NOMO-1 treated with DMSO at 0.1 percent for 48 hours (cell line): ENCODE measurements at regions not wholly inside any gene's neighbourhood (a gene's known extent, or its start where the extent isn't known, plus 50 kb on each side); places are given as distances from the start of the nearest gene placed in this dataset.
"Not testable (repeated sequence)": the region's sequence is repeated elsewhere in the genome, so short reads cannot be mapped to it uniquely, and the experiment has no call there.

Experiments used
- DNase-seq: peaks from one replicate; lab custom pipeline; 2025; ENCODE audit not compliant: unreplicated experiment; lab: John Stamatoyannopoulos, UW

DNA sequence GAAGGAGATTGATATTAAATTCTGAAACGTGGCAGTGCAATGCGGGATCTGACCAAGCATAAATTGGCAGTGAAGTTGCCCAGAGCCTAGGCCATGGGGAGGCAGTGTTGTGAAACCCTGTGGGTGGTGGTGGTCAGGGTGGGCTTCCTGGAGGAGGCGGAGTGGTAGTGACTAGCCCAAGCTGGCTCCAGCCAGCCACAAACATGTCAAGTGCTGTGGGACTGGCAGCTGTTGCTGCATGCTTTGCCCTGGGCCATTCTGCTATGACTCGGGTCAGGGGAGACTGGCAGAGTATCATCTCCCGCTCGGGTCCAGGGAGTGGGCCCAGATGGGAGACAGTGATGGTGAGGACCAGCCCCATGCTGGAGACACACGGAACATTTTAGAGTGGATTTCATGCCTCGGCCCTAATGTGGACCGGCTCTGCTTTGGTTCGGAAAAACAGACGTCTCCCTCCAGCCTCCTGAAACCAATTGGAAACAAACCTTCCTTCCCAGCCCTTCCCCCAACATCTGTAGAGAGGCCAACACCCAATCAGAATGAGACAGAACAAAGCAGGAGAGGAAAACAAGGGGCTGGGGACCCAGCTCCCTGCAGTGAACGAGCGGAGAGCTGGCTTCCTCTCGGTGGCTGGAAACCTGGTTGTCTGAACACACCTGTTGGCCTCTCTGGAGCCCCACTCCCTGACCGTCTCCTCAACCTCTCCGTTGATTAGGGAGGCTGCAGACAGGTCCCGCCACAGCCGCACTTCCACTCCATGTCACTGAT, 58.2 kb downstream of the TMEM270 start:
- no peak for DNase-seq

DNA sequence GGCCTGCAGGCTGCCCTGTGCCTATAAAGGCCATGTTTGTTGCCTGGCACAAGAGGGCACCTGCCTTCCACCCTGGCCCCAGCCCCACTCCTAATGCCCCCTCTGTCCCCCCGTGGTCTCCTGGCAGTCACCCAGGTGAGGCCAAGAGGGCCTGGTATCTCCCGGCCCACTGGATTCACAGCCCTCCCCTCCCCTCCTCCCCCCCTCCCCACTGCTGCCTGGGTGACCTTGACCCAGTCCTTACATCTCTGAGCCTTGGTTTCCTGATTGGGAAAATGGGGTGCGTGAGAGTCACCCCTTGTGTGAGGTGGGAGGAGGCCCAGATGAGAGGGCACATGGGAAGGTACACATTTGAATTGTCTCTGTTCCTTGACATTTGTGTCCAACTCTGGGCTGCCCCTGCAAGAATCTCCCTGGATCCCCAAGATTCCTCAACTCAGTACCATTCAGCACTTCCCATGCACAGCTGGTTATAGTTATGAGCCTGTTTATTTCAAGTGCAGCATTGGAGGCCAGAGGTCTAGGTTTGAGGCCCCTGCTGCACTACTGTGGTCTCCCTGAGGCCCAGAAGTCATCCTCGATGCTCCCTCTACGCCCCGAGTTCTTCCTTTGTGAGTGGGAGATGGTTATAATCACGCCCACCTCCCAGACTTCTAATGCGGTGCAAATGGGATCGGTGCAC, 58.9 kb downstream of the TMEM270 start:
- DNase-seq, result no peak

DNA sequence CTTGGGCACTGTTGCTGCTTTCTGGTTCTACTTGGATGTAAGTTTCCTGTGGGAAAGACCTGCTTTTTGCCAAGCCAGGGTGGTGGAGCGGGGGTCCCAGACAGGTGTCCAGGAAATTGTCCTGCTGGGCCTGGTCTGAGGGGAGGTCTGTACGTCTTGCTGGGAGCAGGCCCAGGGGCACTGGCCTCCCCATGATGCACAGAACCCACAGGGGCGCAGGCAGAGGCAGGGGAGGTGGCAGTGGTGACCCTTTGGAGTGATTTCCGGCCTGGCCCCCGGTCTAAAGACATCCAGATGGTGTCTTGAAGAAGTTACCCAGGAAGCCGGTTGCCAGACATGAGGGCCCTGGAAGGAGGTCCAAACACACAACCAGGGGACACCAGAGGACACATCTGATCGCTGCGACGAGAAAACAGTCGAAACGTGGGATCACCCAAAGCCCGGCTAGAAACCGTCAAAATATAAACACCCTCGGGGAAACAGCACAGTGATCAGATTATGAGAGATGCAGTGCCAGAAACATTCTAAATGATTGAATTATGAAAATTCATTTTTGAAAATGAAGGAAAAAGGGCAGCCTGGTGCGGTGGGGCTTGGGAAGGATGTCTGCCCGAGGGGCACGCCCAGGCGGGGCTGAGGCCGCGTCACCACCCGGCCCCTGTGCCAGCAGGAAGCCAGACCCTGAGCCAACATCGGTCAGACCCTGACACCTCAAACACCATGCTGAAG, 59.6 kb downstream of the TMEM270 start:
- no peak for DNase-seq

DNA sequence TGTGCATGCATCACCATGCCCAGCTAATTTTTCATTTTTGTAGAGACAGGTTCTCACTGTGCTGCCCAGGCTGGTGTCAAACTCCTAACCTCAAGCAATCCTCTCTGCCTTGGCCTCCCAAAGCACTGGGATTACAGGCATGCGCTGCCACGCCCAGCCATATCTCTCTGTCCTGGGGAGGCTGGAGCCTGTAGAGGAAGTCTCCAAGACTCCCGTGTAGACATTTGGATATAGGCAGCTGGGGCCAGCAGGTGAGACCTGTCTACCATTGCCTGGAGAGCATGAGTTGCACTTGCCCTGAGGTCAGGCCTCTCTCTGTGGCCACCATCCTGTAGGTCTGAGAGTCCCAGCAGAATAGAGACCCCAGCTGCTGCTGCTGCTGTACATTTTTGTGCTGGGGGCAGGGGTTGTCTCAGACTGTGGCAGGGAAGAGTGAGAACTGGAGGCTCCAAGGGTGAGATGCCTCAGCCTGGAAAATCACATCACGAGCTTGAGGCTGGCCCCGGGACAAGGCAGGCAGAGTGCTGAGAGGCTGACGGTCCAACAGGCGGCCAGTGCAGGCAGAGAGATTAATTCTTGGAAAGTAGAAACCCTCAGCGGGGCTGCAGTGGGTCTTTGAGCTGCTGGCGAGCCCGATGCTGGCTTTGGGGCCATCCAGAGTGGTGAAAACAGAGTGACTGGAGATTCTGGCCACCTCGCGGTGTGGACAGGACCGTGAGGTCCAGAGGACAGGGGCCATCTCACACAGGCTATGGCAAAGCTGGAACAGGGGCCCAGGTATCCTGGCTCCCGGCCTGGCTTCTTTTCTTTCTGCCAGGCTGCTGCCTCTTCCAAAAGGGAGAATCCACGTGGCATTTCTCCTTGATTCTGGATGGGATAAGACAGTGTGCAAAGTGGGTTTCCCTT, 60.9 kb downstream of the TMEM270 start:
- DNase-seq, result no peak

DNA sequence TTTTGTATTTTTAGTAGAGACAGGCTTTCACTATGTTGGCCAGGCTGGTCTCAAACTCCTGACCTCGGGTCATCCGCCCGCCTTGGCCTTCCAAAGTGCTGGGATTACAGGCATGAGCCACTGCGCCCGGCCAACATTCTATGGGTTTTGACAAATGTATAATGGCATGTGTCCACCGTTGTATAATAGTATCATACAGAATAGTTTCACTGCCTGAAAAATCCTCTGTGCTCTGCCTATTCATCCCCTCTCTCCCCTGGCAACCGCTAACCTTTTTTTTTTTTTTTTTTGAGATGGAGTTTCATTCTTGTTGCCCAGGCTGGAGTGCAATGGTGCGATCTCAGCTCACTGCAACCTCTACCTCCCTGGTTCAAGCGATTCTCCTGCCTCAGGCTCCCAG, 67.7 kb downstream of the TMEM270 start:
- not testable (repeated sequence) for DNase-seq

DNA sequence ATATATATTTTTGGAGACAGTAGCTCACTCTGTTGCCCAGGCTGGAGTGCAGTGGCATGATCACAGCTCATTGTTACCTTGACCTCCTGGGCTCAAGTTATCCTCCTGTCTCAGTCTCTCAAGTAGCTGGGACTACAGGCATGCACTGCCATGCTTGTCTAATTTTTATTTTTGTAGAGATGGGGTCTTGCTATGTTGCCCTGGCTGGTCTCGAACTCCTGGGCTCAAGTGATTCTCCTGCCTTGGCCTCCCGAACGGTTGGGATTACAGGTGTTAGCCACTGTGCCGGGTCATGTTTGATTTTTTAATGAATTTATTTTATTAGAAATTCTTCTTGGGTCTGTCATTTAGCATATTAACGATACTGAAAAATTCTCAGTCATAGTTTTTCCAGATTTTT, 70.5 kb downstream of the TMEM270 start:
- DNase-seq, result no peak

DNA sequence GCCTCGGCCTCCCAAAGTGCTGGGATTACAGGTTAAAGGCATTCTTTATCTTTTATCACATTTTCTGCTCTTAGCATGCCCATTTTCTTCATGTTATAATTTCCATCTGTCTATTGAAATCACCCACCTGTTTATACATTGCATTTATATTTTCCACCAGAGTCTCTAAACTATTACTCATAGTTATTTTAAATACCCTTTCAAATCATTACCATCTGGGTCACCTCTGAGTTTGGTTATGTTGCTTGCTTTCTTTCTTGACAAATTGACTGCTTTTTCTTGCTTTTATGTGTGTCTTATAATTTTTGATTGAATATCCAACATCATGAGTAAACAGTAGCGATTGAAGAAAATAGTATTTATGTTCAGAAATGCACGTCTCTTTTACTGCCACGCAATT, 71.4 kb downstream of the TMEM270 start:
- DNase-seq, result no peak

DNA sequence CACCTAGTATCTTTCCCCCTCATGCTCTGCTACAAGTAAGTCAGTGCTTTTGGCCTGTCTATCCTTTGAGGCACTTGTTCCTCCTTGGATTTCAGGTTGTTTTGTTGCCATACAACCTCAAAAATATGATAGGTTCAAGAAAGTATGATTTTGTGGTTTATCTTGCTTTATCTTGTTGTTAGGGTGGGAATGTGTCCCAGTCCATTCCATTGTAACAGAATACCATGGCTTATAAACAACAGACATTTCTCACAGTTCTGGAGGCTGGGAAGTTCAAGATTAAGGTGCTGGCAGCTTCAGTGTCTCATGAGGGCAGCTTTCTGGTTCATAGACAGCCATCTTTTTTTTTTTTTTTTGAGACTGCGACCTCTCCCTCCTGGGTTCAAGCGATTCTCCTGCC, 72.1 kb downstream of the TMEM270 start:
- DNase-seq, result no peak

DNA sequence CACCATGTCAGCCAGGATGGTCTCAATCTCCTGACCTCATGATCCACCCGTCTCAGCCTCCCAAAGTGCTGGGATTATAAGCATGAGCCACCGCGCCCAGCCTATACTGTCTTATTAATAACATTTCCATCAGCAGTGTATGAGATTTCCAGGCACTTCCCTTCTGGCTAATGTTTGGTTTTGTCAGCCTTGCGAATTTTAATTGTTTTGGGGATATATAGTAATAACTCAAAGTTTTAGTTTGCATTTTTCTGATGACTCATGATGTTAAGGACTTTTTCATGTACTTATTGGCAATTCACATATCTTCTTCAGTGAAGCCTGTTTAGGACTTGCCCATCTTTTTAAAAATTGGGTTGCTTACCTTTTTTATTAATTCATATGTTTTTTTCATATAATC, 76.0 kb downstream of the TMEM270 start:
- DNase-seq, result no peak

DNA sequence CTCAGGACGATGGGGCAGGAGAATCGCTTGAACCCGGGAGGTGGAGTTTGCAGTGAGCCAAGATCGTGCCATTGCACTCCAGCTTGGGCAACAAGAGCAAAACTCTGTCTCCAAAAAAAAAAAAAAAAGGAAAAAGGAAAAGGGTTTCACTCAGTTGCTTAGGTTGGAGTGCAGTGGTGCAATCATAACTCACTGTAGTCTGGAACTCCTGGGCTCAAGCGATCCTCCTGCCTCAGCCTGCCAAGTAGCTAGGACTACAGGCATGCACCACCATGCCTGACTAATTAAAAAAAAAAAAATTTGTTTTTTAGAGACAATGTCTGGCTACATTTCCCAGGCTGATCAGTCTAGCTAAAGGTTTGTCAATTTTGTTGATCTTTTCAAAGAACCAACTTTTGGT, 76.7 kb downstream of the TMEM270 start:
- not testable (repeated sequence) for DNase-seq

DNA sequence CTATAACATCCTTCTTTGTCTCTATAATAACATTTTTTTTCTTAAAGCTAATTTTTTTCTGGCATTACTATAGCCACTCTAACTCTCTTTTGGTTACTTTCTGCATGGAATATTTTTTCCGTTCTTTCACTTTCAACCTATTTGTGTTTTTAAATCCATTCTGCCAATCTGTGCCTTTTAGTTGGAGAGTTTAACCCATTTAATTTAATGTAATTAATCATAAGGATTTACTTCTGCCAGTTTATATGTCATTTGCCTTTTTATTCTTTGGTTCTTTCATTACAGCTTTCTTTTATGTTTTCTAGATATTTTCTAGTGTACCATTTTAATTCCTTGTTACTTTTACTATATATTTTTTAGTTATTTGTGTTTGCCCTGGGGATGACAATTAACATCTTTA, 78.6 kb downstream of the TMEM270 start:
- DNase-seq, result no peak

DNA sequence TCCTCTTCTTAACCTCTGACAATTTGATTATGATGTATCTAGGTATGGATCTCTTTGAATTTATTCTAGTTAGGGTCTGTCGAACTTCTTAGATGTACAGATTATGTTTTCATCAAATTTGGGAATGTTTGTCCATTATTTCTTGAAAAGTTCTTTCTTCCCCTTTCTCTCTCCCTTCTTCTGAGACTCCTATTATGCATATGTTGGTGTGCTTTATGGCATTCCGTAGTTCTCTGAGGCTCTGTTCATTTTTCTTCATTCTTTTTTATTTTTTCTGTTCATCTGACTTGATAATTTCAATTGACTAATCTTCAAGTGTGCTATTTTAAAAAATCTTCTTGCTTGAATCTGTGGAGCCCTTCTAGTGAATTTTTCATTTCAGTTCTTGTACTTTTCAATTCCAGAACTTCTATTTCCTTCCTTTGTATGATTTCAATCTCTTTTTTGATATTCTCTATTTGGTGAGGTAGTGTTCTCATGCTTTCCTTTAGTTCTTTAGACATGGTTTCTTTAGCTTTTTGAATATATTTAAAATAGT, 79.8 kb downstream of the TMEM270 start:
- DNase-seq, result no peak

DNA sequence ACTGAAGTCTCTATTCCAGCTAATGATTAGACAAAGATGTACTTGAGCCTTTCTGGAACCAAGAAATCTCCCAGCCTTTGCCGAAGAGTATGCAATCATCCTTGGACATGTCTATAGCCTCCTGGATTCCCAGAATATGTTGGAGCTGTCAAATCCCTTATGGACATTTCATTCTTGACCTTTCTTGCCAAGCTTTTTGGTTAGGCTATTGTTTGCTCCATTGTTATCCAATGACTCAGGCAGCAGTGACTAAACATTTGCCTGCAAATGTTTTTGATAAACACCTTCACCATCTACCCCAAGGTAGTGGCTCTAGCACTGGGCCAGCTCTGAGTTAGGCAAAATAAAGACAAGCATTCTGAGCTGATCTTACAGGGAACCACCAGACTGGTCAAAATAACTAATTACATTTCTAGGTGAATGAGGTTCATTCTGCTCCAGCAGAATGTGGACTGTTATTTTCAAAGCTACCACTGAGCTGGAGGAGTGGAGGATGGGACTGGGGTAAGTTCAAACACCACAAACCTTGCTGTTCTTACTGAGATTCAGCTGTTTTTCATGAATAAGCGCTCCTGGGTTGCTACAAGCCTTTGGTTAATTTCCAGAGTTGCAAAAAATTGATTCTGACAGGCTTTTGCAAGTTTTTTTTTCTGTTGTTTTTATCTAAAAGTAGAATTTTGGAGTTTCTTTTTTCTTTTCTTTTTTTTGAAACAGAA, 81.0 kb downstream of the TMEM270 start:
- DNase-seq, result no peak

DNA sequence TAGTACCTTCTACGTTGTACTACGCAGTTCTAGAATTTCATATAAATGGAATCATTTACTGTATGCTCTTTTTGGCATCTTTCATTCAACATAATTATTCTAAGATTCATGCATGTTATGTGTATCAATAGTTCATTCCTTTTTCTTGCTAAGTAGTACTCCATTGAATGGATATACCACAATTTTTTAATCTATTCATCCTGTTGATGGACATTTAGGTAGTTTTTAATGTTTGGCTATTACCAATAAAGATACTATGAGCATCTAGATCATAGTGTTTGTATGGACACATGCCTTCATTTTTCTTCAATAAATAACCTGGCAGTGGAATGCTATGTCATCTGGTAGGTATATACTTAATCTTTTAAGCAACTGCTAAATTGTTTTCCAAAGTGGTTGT, 83.0 kb upstream of the ELN start:
- no peak for DNase-seq

DNA sequence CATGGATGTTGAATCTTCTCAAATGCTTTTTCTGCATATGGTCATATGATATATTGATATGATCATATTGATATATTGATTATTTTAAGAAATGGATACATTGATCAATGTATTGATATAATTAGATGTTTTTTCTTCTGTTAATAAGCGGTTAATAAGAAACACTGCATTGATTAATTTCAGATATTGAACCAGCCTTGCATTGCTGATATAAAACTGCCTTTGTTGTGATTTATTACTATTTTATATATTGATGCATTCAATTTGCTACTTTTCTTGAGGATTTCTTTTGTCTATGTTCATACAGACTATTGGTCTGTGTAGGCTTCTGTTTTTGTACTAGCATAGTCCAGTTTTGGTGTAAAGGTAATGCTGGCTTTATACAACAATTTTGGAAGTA, 79.7 kb upstream of the ELN start:
- DNase-seq, result no peak

DNA sequence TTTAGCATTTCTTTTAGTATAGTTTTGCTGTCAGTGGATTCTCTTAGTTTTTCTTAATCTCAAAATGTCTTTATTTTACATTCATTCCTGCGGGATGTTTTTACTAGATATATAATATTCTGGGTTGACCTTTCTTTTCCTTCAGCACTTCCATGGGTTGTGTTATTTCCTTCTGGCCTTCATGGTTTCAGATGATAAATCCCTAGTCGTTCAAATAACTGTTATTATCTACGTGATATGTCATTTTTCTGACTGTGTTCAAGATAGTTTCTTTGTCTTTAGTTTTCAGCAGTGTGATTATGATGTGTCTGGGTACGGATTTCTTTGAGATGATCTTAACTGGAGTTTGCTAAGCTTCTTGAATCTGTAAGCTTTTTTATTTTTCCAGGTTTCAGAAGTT, 75.7 kb upstream of the ELN start:
- DNase-seq, result no peak

DNA sequence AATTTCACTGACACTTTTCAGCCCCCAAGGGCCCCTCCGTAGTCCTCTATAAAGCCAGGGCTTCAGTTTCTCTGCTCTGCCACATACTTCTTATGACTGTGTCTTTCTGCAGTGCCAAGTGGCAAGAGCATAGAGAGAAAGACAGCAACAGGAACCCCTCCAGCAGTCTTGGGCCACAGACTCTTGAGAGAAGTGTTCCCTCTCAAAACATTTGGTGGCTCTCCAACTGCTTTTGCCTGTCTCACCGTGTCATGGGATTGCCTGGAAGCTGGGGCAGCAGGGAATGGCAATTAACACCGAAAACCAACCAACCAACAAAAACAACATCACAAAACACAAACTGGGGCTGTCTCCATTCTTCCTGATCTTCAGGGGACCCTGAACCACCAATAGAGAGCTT, 73.8 kb upstream of the ELN start:
- DNase-seq, result no peak

DNA sequence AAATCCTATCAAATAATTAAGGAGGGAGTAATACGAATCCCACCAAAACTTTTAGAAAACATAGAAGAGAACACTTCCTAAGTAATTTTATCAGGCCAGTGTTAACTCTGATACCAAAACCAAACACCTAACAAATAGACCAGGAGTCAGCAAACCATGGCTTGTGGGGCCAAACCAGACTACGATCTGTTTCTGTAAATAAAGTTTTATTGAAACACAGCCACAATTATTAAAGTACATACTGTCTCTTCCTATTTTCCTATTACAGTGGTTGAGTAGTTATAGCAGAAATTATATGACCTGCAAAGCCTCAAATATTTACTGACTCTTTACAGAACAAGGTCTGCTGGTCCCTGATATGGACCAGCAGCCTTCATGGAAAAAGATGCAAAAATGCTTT, 73.1 kb upstream of the ELN start:
- DNase-seq, result no peak

DNA sequence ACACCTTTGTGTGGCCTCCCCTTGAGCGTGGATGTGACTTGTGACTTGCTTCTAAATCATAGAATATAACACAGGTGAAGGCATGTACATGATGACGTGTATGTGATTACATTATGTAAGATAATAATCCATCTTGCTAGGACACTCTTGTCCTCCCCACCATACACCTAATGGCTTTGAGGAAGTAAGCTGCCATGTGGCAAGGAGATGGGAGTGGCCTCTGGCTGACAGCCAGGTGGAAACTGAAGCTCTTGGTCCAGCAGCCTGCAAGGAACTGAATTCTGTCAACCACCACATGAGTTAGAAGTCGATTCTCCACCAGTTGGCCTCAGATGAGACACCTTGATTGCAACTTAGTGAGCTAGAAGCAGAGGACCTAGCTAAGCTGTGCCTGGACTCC, 67.4 kb upstream of the ELN start:
- peak; percentile 82 for DNase-seq

DNA sequence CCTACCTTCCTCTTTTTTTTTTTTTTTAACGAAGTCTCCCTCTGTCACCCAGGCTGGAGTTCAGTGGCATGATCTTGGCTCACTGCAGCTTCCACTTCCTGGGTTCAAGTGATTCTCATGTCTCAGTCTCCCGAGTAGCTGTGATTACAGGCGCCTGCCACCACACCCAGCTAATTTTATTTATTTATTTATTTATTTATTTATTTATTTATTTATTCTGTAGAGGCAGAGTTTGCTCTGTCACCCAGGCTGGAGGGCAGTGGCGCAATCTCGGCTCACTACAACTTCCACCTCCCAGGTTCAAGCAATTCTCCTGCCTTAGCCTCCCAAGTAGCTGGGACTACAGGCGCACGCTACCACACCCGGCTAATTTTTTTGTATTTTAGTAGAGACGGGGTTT, 66.0 kb upstream of the ELN start:
- not testable (repeated sequence) for DNase-seq
